ENCODE measurements at regions not wholly inside any gene's neighbourhood (a gene's known extent, or its start where the extent isn't known, plus 50 kb on each side); places are given as distances from the start of the nearest gene placed in this dataset.

DNA sequence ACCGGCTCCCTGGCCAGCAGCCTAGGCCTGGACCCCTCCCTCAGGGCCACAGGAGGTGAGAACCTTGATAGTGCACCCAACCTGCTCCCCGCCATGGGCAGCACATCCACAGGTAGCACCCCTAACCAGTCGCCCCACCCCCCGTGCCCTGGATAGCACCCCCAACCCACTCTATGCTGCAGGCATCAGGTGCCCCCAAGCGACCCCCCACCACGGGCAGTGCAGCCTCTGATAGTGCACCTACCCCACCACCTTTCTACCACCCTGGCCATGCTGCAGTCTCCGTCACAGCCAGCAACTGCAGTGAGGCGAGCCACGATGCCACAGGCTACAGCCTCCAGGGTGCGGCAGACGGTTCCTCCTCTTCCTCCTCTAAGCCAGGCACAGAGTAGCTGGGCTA is 55.6 kb downstream of the SOWAHC start:
- POLR2A ChIA-PET: interaction anchor here (0.9 kb wide), 1 partner anchor 9 kb away, joined by 5 read pairs; no protein-coding TSS in a partner anchor
- DNase-seq (ENCODE audit: low spot score): no peak
- Histone ChIP-seq H3K9me2 (ENCODE audit: insufficient read depth, low read length) (no peaks in the 10 kb centered on the region), H3K27ac (ENCODE audit: low read depth, low read length, poor library complexity, severe bottlenecking) (no peak overlapping the region), H3K4me1 (ENCODE audit: insufficient read depth, low read length, poor library complexity, severe bottlenecking) (no peaks in the 10 kb centered on the region), H3K79me2 (ENCODE audit: insufficient read depth, low read depth, low read length) (no peaks in the 10 kb centered on the region), H3K9me3 (ENCODE audit: low read length) (no peaks in the 10 kb centered on the region), H3K4me2 (ENCODE audit: low read length) (no peak overlapping the region), H4K20me1 (ENCODE audit: insufficient read depth, low read length) (no peaks in the 10 kb centered on the region), H2AFZ (ENCODE audit: low read length) (no peak overlapping the region), H3K36me3 (ENCODE audit: insufficient read depth, low read length) (no peaks in the 10 kb centered on the region), H3K4me3 (ENCODE audit: low read depth, low read length, poor library complexity, severe bottlenecking) (no peak overlapping the region)
- TF ChIP-seq EZH2phosphoT487 (IDR thresholded peaks at IDR 0.05; ENCODE audit: borderline replicate concordance, low read depth, low read length): no peak
- TF ChIP-seq, protein P1, sequence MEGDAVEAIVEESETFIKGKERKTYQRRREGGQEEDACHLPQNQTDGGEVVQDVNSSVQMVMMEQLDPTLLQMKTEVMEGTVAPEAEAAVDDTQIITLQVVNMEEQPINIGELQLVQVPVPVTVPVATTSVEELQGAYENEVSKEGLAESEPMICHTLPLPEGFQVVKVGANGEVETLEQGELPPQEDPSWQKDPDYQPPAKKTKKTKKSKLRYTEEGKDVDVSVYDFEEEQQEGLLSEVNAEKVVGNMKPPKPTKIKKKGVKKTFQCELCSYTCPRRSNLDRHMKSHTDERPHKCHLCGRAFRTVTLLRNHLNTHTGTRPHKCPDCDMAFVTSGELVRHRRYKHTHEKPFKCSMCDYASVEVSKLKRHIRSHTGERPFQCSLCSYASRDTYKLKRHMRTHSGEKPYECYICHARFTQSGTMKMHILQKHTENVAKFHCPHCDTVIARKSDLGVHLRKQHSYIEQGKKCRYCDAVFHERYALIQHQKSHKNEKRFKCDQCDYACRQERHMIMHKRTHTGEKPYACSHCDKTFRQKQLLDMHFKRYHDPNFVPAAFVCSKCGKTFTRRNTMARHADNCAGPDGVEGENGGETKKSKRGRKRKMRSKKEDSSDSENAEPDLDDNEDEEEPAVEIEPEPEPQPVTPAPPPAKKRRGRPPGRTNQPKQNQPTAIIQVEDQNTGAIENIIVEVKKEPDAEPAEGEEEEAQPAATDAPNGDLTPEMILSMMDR (conservative IDR thresholded peaks at IDR 0.05; ENCODE audit: low read length): no peak
- CTCF ChIA-PET (ENCODE audit: unreplicated experiment): no interaction called here
- intact Hi-C loops (cut with micrococcal nuclease; ENCODE audit: unreplicated experiment): no loop called here
- no TSS peak for BruUV-seq (replicated peaks)

DNA sequence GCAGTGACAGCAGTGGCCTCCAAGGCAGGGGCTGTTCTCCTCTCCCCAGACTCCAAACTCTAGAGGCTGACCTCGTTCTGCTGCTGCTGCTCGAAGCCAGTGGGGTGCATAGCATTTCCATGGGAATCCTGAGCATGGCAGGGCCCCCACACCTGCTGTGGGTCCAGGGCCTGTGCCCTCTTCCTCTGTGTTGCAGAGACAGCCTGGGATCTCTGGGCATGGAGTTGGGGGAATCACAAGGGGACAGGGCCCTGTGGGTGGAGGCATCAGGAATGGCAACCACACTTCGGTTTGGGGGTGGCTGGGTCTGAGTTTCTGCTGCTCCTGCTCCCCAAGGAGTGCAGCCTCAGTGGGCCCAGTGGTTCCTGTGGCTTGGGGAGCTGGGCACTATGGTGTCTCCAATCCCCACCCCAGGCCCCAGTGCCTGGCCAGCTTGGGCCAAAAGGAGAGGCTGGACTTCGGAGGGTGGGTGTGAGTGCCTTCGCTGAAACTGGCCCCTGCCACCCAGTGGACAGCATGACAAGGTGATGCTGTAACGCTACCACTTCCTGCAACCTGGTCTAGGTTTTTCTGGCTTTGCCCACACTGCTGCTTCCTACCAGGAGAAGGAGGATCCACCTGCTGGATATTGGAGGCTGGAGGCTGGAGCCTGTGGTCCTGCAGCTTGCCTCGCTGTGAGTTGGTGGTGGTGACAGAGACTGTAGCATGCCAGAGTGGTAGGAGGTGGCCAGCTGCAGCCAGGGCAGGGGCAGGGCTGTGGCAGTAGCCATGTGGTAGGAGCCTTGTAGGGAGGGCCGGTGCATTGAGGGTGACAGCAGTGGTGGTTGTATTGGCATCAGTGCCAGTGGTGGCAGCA is 56.6 kb downstream of the SOWAHC start:
- no peak overlapping the region for H2AFZ ChIP-seq (ENCODE audit: low read length)
- no peak for TF ChIP-seq EZH2phosphoT487 (IDR thresholded peaks at IDR 0.05; ENCODE audit: borderline replicate concordance, low read depth, low read length)
- TF ChIP-seq, protein P1 (conservative IDR thresholded peaks at IDR 0.05; ENCODE audit: low read length): no peak
- no peaks in the 10 kb centered on the region for H3K9me2 ChIP-seq (ENCODE audit: insufficient read depth, low read length)
- BruUV-seq (replicated peaks): no TSS peak
- intact Hi-C loops (cut with micrococcal nuclease; ENCODE audit: unreplicated experiment): no loop called here
- H3K9me3 ChIP-seq (ENCODE audit: low read length): no peaks in the 10 kb centered on the region
- H3K79me2 ChIP-seq (ENCODE audit: insufficient read depth, low read depth, low read length): no peaks in the 10 kb centered on the region
- H4K20me1 ChIP-seq (ENCODE audit: insufficient read depth, low read length): no peaks in the 10 kb centered on the region
- no peak overlapping the region for H3K27ac ChIP-seq (ENCODE audit: low read depth, low read length, poor library complexity, severe bottlenecking)
- no peaks in the 10 kb centered on the region for H3K36me3 ChIP-seq (ENCODE audit: insufficient read depth, low read length)
- DNase-seq (ENCODE audit: low spot score): no peak
- H3K4me2 ChIP-seq (ENCODE audit: low read length): no peak overlapping the region
- POLR2A ChIA-PET: no interaction called here
- H3K4me1 ChIP-seq (ENCODE audit: insufficient read depth, low read length, poor library complexity, severe bottlenecking): no peaks in the 10 kb centered on the region
- CTCF ChIA-PET (ENCODE audit: unreplicated experiment): no interaction called here
- no peak overlapping the region for H3K4me3 ChIP-seq (ENCODE audit: low read depth, low read length, poor library complexity, severe bottlenecking)

DNA sequence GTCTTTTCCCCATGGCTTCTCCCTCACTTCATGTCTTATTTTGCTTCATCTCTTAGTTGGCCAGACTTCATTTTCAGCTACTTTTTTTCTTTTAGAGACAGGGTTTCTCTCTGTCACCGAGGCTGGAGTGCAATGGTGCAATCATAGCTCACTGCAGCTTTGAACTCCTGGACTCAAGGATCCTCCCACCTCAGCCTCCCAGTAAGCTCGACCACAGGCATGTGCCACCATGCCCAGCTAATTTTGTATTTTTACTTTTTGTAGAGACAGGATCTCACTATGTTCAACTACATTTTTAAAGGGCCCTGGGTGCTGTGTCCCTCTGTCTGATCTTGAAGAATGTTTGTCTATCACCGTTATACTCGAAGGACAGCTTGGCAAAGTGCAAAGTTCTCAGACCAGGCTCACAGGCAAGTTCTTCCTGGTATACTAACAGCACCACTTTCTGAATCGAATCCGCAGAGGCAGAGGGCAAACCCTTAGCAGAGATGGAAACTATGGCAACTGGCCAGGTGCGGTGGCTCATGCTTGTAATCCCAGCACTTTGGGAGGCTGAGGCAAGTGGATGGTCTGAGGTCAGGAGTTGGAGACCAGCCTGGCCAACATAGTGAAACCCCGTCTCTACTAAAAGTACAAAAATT is 60.9 kb downstream of the SOWAHC start:
- no peak overlapping the region for H3K4me2 ChIP-seq (ENCODE audit: low read length)
- no peak overlapping the region for H3K4me3 ChIP-seq (ENCODE audit: low read depth, low read length, poor library complexity, severe bottlenecking)
- BruUV-seq (replicated peaks): no TSS peak
- DNase-seq (ENCODE audit: low spot score): no peak
- H3K9me3 ChIP-seq (ENCODE audit: low read length): no peaks in the 10 kb centered on the region
- ChIA-PET CTCF (ENCODE audit: unreplicated experiment) (no interaction called here), POLR2A (interaction anchor here (0.7 kb wide), 1 partner anchor 51 kb away, joined by 6 read pairs; no protein-coding TSS in a partner anchor)
- intact Hi-C loops (cut with micrococcal nuclease; ENCODE audit: unreplicated experiment): no loop called here
- H3K9me2 ChIP-seq (ENCODE audit: insufficient read depth, low read length): no peaks in the 10 kb centered on the region
- TF ChIP-seq, protein P1 (conservative IDR thresholded peaks at IDR 0.05; ENCODE audit: low read length): no peak
- TF ChIP-seq EZH2phosphoT487 (IDR thresholded peaks at IDR 0.05; ENCODE audit: borderline replicate concordance, low read depth, low read length): no peak
- no peak overlapping the region for H2AFZ ChIP-seq (ENCODE audit: low read length)
- no peaks in the 10 kb centered on the region for H4K20me1 ChIP-seq (ENCODE audit: insufficient read depth, low read length)
- no peaks in the 10 kb centered on the region for H3K36me3 ChIP-seq (ENCODE audit: insufficient read depth, low read length)
- H3K4me1 ChIP-seq (ENCODE audit: insufficient read depth, low read length, poor library complexity, severe bottlenecking): no peaks in the 10 kb centered on the region
- H3K79me2 ChIP-seq (ENCODE audit: insufficient read depth, low read depth, low read length): no peaks in the 10 kb centered on the region
- no peak overlapping the region for H3K27ac ChIP-seq (ENCODE audit: low read depth, low read length, poor library complexity, severe bottlenecking)
